ENCODE measurements at regions not wholly inside any gene's neighbourhood (a gene's known extent, or its start where the extent isn't known, plus 50 kb on each side); places are given as distances from the start of the nearest gene placed in this dataset.
"Not testable (repeated sequence)": the region's sequence is repeated elsewhere in the genome, so short reads cannot be mapped to it uniquely, and the experiment has no call there.

DNA sequence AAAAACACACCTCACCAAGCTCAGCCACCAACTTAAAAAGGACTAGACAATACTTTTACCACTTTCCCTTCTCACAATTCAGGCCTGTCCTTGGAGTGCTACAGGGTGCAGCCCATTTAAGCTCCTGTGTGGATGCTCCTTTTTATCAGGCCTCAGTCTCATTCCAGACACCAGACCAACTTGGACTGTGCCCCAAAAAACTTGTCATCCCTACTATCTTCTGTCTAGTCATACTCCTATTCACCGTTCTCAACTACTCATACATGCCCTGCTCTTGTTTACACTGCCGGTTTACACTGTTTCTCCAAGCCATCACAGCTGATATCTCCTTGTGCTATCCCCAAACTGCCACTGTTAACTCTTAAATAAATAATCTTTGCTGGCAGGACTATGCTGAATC lies 242.8 kb upstream of the PROK2 start:
- not testable (repeated sequence) for TF ChIP-seq POLR2A (IDR thresholded peaks at IDR 0.05; ENCODE audit: low read depth, low read length); POLR2AphosphoS5 (IDR thresholded peaks at IDR 0.05; ENCODE audit: low read depth, low read length); TAF1 (IDR thresholded peaks at IDR 0.05; ENCODE audit: borderline replicate concordance, low read depth, low read length)
